ENCODE measurements at regions not wholly inside any gene's neighbourhood (a gene's known extent, or its start where the extent isn't known, plus 50 kb on each side); places are given as distances from the start of the nearest gene placed in this dataset.
"Not testable (repeated sequence)": the region's sequence is repeated elsewhere in the genome, so short reads cannot be mapped to it uniquely, and the experiment has no call there.

DNA sequence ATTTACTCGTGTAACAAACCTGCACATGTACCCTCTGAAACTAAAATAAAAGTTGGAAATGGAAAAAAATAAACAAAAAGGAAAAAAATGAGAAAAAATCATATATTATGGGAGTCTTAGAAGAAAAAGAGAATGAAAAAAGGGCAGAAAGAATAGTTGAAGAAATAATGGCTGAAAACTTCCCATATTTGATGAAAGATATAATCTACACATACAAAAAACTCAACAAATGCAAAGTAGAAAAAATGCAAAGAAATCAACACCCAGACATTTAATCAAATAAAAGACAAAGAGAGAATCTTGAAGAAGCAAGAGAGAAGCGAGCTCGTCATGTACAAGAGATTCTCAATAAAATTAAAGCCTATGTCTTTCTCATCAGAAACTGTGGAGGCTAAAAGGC is 73.8 kb downstream of the SLC25A46 start:
- H3K27ac Mint-ChIP-seq: no peak overlapping the region
- no peak for DNase-seq
- peaks cover 2% of the 10 kb centered on the region for H3K9me3 Mint-ChIP-seq
- H3K4me3 Mint-ChIP-seq: no peak overlapping the region
- H3K27me3 Mint-ChIP-seq: peaks cover 6% of the 10 kb centered on the region
- H3K4me1 Mint-ChIP-seq (ENCODE audit: low read depth): no peaks in the 10 kb centered on the region
- no peaks in the 10 kb centered on the region for H3K36me3 Mint-ChIP-seq (ENCODE audit: low read depth)

- Mint-ChIP-seq H3K4me3 (no peak overlapping the region), H3K36me3 (ENCODE audit: low read depth) (no peaks in the 10 kb centered on the region), H3K27me3 (no peaks in the 10 kb centered on the region), H3K9me3 (peaks cover 2% of the 10 kb centered on the region), H3K4me1 (ENCODE audit: low read depth) (no peaks in the 10 kb centered on the region), H3K27ac (no peak overlapping the region)
- no peak for DNase-seq
These were observed 77.3 kb downstream of the SLC25A46 start for GRCh38 chr5:110815916-110816605.

- Mint-ChIP-seq H3K27ac (no peak overlapping the region), H3K9me3 (no peaks in the 10 kb centered on the region), H3K4me3 (no peak overlapping the region), H3K36me3 (ENCODE audit: low read depth) (no peaks in the 10 kb centered on the region), H3K4me1 (ENCODE audit: low read depth) (no peaks in the 10 kb centered on the region), H3K27me3 (no peaks in the 10 kb centered on the region)
- DNase-seq: no peak
These were observed 78.7 kb downstream of the SLC25A46 start for GRCh38 chr5:110817459-110817858.

- no peaks in the 10 kb centered on the region for H3K36me3 Mint-ChIP-seq (ENCODE audit: low read depth)
- peaks cover 4% of the 10 kb centered on the region for H3K27me3 Mint-ChIP-seq
- DNase-seq: no peak
- H3K9me3 Mint-ChIP-seq: peaks cover 25% of the 10 kb centered on the region
- H3K4me3 Mint-ChIP-seq: no peak overlapping the region
- H3K4me1 Mint-ChIP-seq (ENCODE audit: low read depth): no peaks in the 10 kb centered on the region
- no peak overlapping the region for H3K27ac Mint-ChIP-seq
These were observed 84.8 kb downstream of the SLC25A46 start for GRCh38 chr5:110823571-110823970.

- no peak overlapping the region for H3K4me3 Mint-ChIP-seq
- DNase-seq: no peak
- H3K9me3 Mint-ChIP-seq: peaks cover 32% of the 10 kb centered on the region
- H3K4me1 Mint-ChIP-seq (ENCODE audit: low read depth): no peaks in the 10 kb centered on the region
- no peak overlapping the region for H3K27ac Mint-ChIP-seq
- no peaks in the 10 kb centered on the region for H3K36me3 Mint-ChIP-seq (ENCODE audit: low read depth)
- H3K27me3 Mint-ChIP-seq: peaks cover 4% of the 10 kb centered on the region
These were observed 86.2 kb downstream of the SLC25A46 start for GRCh38 chr5:110824936-110825441.

GRCh38 chr5:110832683-110833082 is 93.9 kb downstream of the SLC25A46 start:
- Mint-ChIP-seq H3K9me3 (peaks cover 12% of the 10 kb centered on the region), H3K27ac (no peak overlapping the region), H3K4me1 (ENCODE audit: low read depth) (no peaks in the 10 kb centered on the region), H3K36me3 (ENCODE audit: low read depth) (no peaks in the 10 kb centered on the region), H3K4me3 (no peak overlapping the region), H3K27me3 (no peaks in the 10 kb centered on the region)
- no peak for DNase-seq

GRCh38 chr5:110834933-110835332 is 96.1 kb downstream of the SLC25A46 start:
- H3K4me1 Mint-ChIP-seq (ENCODE audit: low read depth); H3K27ac Mint-ChIP-seq; H3K27me3 Mint-ChIP-seq; H3K9me3 Mint-ChIP-seq; H3K36me3 Mint-ChIP-seq (ENCODE audit: low read depth); DNase-seq; H3K4me3 Mint-ChIP-seq: not testable (repeated sequence)

DNA sequence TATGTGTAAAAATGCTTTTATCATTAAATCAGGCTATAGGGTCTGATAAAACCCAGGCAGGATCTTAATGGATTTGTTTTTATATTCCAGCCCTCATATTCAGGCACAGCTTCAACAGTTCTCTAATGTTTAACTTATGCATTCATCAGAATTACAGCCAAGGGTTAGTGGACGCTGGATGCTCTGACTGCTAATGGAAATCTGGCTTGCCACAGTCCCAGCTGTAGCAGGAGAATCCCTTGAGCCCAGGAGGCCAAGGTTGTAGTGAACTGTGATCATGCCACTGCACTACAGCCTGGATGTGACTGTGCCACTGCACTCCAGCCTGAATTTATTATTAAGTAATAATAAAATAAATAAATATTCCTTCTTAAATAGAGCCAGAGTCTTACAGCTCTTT is 98.0 kb downstream of the SLC25A46 start:
- no peak for DNase-seq
- H3K36me3 Mint-ChIP-seq (ENCODE audit: low read depth): no peaks in the 10 kb centered on the region
- H3K4me1 Mint-ChIP-seq (ENCODE audit: low read depth): no peaks in the 10 kb centered on the region
- no peak overlapping the region for H3K27ac Mint-ChIP-seq
- H3K27me3 Mint-ChIP-seq: peaks cover 11% of the 10 kb centered on the region
- H3K9me3 Mint-ChIP-seq: no peaks in the 10 kb centered on the region
- no peak overlapping the region for H3K4me3 Mint-ChIP-seq

DNA sequence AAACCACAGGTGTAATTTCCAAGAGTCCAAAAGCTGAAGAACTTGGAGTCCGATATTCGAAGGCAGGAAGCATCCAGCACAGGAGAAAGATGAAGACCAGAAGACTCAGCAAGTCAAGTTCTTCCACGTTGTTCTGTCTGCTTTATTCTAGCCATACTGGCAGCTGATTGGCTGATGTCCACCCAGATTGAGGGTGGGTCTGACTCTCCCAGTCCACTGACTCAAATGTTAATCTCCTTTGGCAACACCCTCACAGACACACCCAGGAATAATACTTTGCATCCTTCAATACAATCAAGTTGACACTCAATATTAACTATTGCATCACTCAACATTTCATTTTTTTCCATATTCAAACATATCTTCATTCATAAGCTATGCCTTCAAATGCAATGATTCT is 99.5 kb downstream of the SLC25A46 start:
- not testable (repeated sequence) for H3K36me3 Mint-ChIP-seq (ENCODE audit: low read depth); DNase-seq; H3K4me3 Mint-ChIP-seq; H3K27ac Mint-ChIP-seq; H3K4me1 Mint-ChIP-seq (ENCODE audit: low read depth); H3K9me3 Mint-ChIP-seq
- H3K27me3 Mint-ChIP-seq: peaks cover 11% of the 10 kb centered on the region

DNA sequence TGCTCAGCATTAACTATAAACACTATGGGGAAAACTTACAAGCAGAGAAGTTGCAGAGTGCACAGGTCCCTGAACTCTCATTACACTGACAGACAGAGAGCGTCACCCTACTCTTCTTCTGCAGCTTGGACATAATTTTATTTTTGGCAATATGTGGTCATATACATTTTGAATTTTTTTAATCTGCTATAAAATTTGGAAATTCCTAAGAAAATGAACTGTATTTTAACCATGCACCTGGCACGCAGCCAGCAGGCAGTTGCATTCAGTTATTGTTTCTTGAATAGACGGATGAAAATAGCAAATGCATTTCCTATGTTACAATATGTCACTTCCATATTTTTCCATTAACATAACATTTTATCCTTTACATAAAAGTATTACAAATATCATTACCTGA is 100.2 kb downstream of the SLC25A46 start:
- Mint-ChIP-seq H3K27ac (no peak overlapping the region), H3K4me1 (ENCODE audit: low read depth) (no peaks in the 10 kb centered on the region), H3K4me3 (no peak overlapping the region), H3K27me3 (peaks cover 11% of the 10 kb centered on the region), H3K9me3 (no peaks in the 10 kb centered on the region), H3K36me3 (ENCODE audit: low read depth) (no peaks in the 10 kb centered on the region)
- no peak for DNase-seq

DNA sequence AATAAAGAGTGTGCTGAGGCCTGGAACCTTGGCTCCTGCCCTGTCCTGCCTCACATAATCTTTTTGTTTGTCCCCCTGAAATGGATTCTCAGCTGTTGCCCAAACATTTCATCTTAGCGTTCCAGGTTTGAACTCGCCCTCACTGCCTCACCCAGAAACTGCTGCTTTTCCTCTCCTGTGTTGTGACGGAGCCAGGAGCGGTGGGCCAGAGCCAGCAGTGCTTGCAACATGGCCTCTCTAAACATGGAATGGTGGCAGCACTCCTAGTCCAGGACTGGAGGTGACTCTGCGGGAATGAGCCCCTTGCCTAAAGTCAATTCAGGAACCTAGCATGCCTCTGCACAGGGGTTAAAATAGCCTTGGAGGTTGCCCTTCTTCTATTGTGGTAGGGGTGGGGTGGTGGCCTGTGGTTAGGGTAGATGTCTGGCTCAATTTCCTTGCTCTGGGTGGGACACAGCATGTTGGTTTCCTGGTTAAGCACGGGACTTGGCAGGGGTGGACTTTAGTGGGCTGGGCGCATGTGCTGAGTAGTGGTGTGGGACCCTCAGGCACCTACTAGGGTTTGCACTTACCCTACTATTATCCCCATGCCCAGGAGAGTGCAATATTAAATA is 101.6 kb downstream of the SLC25A46 start:
- no peak for DNase-seq
- no peak overlapping the region for H3K4me3 Mint-ChIP-seq
- H3K4me1 Mint-ChIP-seq (ENCODE audit: low read depth): no peaks in the 10 kb centered on the region
- H3K36me3 Mint-ChIP-seq (ENCODE audit: low read depth): no peaks in the 10 kb centered on the region
- H3K27me3 Mint-ChIP-seq: peaks cover 11% of the 10 kb centered on the region
- H3K27ac Mint-ChIP-seq: no peak overlapping the region
- H3K9me3 Mint-ChIP-seq: no peaks in the 10 kb centered on the region

GRCh38 chr5:110841137-110841536 is 102.3 kb downstream of the SLC25A46 start:
- H3K27me3 Mint-ChIP-seq: peaks cover 11% of the 10 kb centered on the region
- no peak overlapping the region for H3K27ac Mint-ChIP-seq
- no peaks in the 10 kb centered on the region for H3K9me3 Mint-ChIP-seq
- no peaks in the 10 kb centered on the region for H3K4me1 Mint-ChIP-seq (ENCODE audit: low read depth)
- no peak overlapping the region for H3K4me3 Mint-ChIP-seq
- H3K36me3 Mint-ChIP-seq (ENCODE audit: low read depth): no peaks in the 10 kb centered on the region
- DNase-seq: no peak

- H3K9me3 Mint-ChIP-seq: no peaks in the 10 kb centered on the region
- H3K4me1 Mint-ChIP-seq (ENCODE audit: low read depth): no peaks in the 10 kb centered on the region
- no peaks in the 10 kb centered on the region for H3K36me3 Mint-ChIP-seq (ENCODE audit: low read depth)
- DNase-seq: no peak
- H3K27ac Mint-ChIP-seq: no peak overlapping the region
- H3K4me3 Mint-ChIP-seq: no peak overlapping the region
- H3K27me3 Mint-ChIP-seq: peaks cover 11% of the 10 kb centered on the region
These were observed 104.1 kb downstream of the SLC25A46 start for GRCh38 chr5:110842948-110843347.

DNA sequence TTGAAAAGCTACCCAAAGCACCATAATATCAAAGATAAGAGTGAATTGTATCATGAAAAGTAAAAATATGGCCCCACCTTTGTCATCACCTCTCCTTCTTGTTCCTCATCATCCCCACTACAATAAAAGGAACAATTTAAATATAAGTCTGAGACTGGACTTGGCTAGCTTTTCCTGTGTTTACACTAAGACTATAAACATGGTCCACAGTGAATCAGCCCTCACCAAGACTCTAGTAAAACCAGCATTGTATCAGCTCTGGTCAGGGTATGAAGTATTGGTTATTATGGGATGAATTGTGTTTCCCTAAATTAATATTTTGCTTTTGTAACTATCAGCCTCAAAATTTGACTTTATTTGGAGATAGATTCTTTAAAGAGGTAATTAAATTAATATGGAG is 105.4 kb downstream of the SLC25A46 start:
- H3K27ac Mint-ChIP-seq: no peak overlapping the region
- peaks cover 6% of the 10 kb centered on the region for H3K27me3 Mint-ChIP-seq
- H3K4me1 Mint-ChIP-seq (ENCODE audit: low read depth): no peaks in the 10 kb centered on the region
- no peak overlapping the region for H3K4me3 Mint-ChIP-seq
- H3K9me3 Mint-ChIP-seq: no peaks in the 10 kb centered on the region
- H3K36me3 Mint-ChIP-seq (ENCODE audit: low read depth): no peaks in the 10 kb centered on the region
- DNase-seq: no peak

DNA sequence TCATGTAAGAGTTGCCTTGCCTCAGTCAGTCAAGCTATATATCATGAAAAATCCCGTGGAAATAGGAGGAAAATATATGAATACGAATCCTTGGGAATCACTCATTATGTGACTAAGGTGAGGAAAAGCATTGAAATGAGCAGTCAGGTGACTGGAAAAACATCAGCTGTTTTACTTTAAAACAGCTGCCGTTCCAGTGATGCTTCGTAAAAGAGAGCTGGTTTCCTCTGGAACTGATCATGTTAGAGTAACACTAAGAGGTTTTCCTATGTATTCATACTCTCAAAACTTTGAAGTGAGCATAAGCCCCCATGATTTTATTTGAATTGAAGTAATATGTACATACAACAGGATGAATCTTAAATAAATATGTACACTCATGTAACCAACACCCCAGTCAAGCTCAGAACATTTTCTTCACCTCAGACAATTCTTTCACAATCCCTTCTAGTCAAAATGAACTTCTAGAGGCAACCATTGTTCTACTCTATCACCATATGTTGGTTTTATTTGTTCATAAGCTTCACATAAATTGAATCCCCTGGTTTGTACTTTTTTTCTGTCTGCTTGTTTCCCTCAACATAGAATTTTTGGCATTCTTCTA is 107.7 kb downstream of the SLC25A46 start:
- no peaks in the 10 kb centered on the region for H3K27me3 Mint-ChIP-seq
- DNase-seq: no peak

More for the DNA sequence above, 107.7 kb downstream of the SLC25A46 start:
- no peak overlapping the region for H3K27ac Mint-ChIP-seq
- H3K4me1 Mint-ChIP-seq (ENCODE audit: low read depth): no peaks in the 10 kb centered on the region
- H3K9me3 Mint-ChIP-seq: no peaks in the 10 kb centered on the region
- no peaks in the 10 kb centered on the region for H3K36me3 Mint-ChIP-seq (ENCODE audit: low read depth)
- H3K4me3 Mint-ChIP-seq: no peak overlapping the region

Measured in activated T-cell treated with anti-CD3 and anti-CD28 coated beads, Interleukin-2, amount 50 U/mL, for 24 hours (primary cell).